ENCODE measurements at regions not wholly inside any gene's neighbourhood (a gene's known extent, or its start where the extent isn't known, plus 50 kb on each side); places are given as distances from the start of the nearest gene placed in this dataset.

DNA sequence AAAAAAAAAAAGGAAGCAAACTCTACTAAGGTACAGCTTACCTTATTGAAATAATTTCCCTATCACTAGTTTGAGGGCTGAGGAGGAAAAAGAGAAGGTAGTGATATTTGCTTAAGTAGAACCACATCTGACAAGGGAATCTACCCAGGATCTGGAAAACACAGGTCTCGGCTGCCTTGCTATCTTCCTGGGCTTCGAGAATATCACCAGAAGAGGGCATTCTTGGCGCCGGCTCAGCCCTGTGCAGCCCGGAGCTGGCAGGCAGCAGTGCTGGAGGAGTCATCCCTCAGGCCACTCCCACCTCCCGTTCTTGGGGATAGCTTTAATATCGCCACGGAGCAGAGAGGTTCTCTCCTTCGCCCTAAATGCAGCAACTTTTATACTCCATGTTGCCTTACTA lies 1181.2 kb downstream of the VRK1 start:
- TF ChIP-seq, protein P1, sequence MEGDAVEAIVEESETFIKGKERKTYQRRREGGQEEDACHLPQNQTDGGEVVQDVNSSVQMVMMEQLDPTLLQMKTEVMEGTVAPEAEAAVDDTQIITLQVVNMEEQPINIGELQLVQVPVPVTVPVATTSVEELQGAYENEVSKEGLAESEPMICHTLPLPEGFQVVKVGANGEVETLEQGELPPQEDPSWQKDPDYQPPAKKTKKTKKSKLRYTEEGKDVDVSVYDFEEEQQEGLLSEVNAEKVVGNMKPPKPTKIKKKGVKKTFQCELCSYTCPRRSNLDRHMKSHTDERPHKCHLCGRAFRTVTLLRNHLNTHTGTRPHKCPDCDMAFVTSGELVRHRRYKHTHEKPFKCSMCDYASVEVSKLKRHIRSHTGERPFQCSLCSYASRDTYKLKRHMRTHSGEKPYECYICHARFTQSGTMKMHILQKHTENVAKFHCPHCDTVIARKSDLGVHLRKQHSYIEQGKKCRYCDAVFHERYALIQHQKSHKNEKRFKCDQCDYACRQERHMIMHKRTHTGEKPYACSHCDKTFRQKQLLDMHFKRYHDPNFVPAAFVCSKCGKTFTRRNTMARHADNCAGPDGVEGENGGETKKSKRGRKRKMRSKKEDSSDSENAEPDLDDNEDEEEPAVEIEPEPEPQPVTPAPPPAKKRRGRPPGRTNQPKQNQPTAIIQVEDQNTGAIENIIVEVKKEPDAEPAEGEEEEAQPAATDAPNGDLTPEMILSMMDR (IDR thresholded peaks at IDR 0.05; ENCODE audit: low read depth, low read length) = peak; percentile 30
- TF ChIP-seq MYC (IDR thresholded peaks at IDR 0.05; ENCODE audit: low read depth, low read length) (no peak), POLR2A (IDR thresholded peaks at IDR 0.05; ENCODE audit: extremely low read depth, insufficient read length) (no peak)

Measured in NB4 (cell line).